ENCODE measurements at regions not wholly inside any gene's neighbourhood (a gene's known extent, or its start where the extent isn't known, plus 50 kb on each side); places are given as distances from the start of the nearest gene placed in this dataset.

DNA sequence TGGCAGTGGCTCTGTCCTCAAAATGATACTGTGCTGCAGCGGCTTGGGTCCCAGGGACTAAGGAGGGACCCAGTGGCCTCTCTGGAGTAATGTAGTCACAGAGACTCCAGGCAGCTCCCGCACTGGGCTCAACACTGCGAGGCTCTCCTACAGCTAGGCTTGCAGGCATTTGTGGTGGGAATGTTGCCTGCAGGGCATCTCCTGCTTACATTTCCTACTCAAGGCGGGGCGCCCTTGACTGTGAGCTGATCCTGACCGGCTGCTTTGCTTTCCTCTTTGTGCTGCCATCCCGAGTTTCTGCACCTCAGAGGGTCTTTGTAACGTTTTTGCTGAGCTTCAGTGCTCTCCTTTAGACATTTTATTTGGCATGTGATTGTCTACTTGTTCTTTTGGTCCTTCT is 177.4 kb upstream of the FN1 start:
- Histone ChIP-seq H3K27ac (ENCODE audit: low read depth, low read length, severe bottlenecking) (peak overlapping the region; percentile 71), H3K4me1 (ENCODE audit: control insufficient read depth, insufficient read depth, low read length, poor library complexity, severe bottlenecking) (peaks cover 49% of the 10 kb centered on the region), H3K4me3 (ENCODE audit: extremely low read depth, insufficient read depth, low read length, poor library complexity, severe bottlenecking) (no peak overlapping the region), H3K36me3 (ENCODE audit: control insufficient read depth, insufficient read depth, low read length) (no peaks in the 10 kb centered on the region), H3K9me3 (ENCODE audit: control insufficient read depth, low read length) (peaks cover 17% of the 10 kb centered on the region)
- 20 to 43% methylated on average over 8 of the region's 8 CpGs for WGBS, 2 experiments (ENCODE audit: insufficient coverage in 2 of 2)

DNA sequence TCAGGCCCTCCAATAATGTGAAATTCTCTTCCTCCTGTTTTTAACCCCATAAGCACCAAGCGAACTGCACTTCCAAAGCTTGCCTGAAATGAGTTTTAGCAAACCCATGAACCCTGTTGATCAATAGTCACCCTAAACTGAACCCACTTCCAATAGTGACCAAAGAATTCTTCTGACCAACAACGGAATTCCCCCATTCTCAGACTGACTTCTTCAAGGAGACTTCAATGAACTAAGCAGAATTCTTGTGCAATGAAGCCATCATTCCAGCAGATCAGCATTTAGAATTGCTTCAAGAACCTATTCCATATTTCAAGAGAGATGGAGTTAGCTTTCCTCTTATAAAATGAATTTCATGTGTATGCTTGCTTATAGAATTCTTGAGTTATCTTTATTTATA is 176.9 kb upstream of the FN1 start:
- 58 to 76% methylated on average over 2 of the region's 2 CpGs for WGBS, 2 experiments (ENCODE audit: insufficient coverage in 2 of 2)
- H3K9me3 ChIP-seq (ENCODE audit: control insufficient read depth, low read length): peaks cover 17% of the 10 kb centered on the region
- no peak overlapping the region for H3K4me3 ChIP-seq (ENCODE audit: extremely low read depth, insufficient read depth, low read length, poor library complexity, severe bottlenecking)
- H3K36me3 ChIP-seq (ENCODE audit: control insufficient read depth, insufficient read depth, low read length): no peaks in the 10 kb centered on the region
- H3K27ac ChIP-seq (ENCODE audit: low read depth, low read length, severe bottlenecking): peak overlapping the region; percentile 71
- H3K4me1 ChIP-seq (ENCODE audit: control insufficient read depth, insufficient read depth, low read length, poor library complexity, severe bottlenecking): peaks cover 44% of the 10 kb centered on the region

- WGBS, 2 experiments (ENCODE audit: insufficient coverage in 2 of 2): 87 to 96% methylated on average over 3 of the region's 7 CpGs
Measured at GRCh38 chr2:215611609-215612386, 175.9 kb upstream of the FN1 start.

DNA sequence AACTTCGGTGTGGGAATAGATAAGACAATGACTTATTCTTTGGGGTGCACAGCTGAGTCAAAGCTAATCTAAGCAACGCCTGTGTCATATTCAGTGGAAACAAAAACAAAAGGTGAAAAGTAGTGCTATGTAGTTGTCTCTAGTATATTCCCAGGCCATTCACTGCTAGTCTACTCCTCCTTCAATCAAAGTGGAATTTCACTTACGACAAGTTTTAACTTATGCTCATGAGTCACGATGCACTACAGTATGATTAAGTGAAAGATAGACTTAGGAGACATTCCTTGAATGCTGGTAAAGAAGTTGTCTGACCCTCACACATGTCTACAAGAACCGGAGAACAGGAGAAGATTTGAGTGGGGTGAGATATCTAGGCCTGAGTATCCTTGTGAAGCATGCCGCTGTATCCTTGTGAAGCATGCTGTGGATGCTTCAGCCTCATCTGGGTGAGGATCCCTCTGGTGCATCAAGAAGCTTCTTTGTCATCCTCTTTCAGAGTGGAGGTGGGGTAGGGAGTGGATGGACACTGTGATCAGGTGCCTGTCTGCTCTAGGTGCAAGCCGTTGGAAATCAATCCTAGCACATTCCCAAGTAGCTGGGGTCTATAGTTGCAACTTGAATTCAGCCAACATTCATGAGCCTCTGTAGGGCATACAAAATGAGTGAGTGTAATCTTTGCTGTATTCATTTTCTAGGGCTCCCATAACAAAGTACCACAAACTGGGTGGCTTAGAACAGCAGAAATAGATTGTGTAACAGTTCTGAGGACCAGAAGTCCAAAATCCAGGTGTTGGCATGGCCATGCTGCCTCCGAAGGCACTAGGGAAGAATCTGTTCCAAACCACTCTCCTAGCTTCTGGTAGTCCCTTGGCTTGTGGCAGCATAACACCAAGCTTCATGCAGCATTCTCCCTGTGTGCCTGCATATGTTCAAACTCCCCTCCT is 173.5 kb upstream of the FN1 start:
- Histone ChIP-seq H3K9me3 (ENCODE audit: control insufficient read depth, low read length) (no peaks in the 10 kb centered on the region), H3K4me3 (ENCODE audit: extremely low read depth, insufficient read depth, low read length, poor library complexity, severe bottlenecking) (no peak overlapping the region), H3K4me1 (ENCODE audit: control insufficient read depth, insufficient read depth, low read length, poor library complexity, severe bottlenecking) (peaks cover 29% of the 10 kb centered on the region), H3K27ac (ENCODE audit: low read depth, low read length, severe bottlenecking) (no peak overlapping the region), H3K36me3 (ENCODE audit: control insufficient read depth, insufficient read depth, low read length) (no peaks in the 10 kb centered on the region)
- WGBS, 2 experiments (ENCODE audit: insufficient coverage in 2 of 2): 98 to 100% methylated on average over 3 to 4 of the region's 8 CpGs

More at GRCh38 chr2:215611609-215612386, 175.9 kb upstream of the FN1 start:
- Histone ChIP-seq H3K36me3 (ENCODE audit: control insufficient read depth, insufficient read depth, low read length) (no peaks in the 10 kb centered on the region), H3K4me1 (ENCODE audit: control insufficient read depth, insufficient read depth, low read length, poor library complexity, severe bottlenecking) (peaks cover 38% of the 10 kb centered on the region), H3K4me3 (ENCODE audit: extremely low read depth, insufficient read depth, low read length, poor library complexity, severe bottlenecking) (no peak overlapping the region), H3K27ac (ENCODE audit: low read depth, low read length, severe bottlenecking) (peak overlapping the region; percentile 8), H3K9me3 (ENCODE audit: control insufficient read depth, low read length) (peaks cover 11% of the 10 kb centered on the region)

GRCh38 chr2:215607766-215608165 is 171.9 kb upstream of the FN1 start:
- H3K4me1 ChIP-seq (ENCODE audit: control insufficient read depth, insufficient read depth, low read length, poor library complexity, severe bottlenecking): peaks cover 15% of the 10 kb centered on the region
- H3K27ac ChIP-seq (ENCODE audit: low read depth, low read length, severe bottlenecking): peak overlapping the region; percentile 36
- no peak overlapping the region for H3K4me3 ChIP-seq (ENCODE audit: extremely low read depth, insufficient read depth, low read length, poor library complexity, severe bottlenecking)
- WGBS, 2 experiments (ENCODE audit: insufficient coverage in 2 of 2): 100% methylated on average over 1 of the region's 1 CpG; no CpG with 5 or more reads in 1 of the 2 experiments
- H3K36me3 ChIP-seq (ENCODE audit: control insufficient read depth, insufficient read depth, low read length): no peaks in the 10 kb centered on the region
- no peaks in the 10 kb centered on the region for H3K9me3 ChIP-seq (ENCODE audit: control insufficient read depth, low read length)

- Histone ChIP-seq H3K9me3 (ENCODE audit: control insufficient read depth, low read length) (no peaks in the 10 kb centered on the region), H3K4me3 (ENCODE audit: extremely low read depth, insufficient read depth, low read length, poor library complexity, severe bottlenecking) (no peak overlapping the region), H3K4me1 (ENCODE audit: control insufficient read depth, insufficient read depth, low read length, poor library complexity, severe bottlenecking) (peaks cover 4% of the 10 kb centered on the region), H3K27ac (ENCODE audit: low read depth, low read length, severe bottlenecking) (no peak overlapping the region), H3K36me3 (ENCODE audit: control insufficient read depth, insufficient read depth, low read length) (no peaks in the 10 kb centered on the region)
- no CpG with 5 or more reads among the region's 2 CpGs for WGBS, 2 experiments (ENCODE audit: insufficient coverage in 2 of 2)
Measured at GRCh38 chr2:215606219-215606618, 170.4 kb upstream of the FN1 start.

DNA sequence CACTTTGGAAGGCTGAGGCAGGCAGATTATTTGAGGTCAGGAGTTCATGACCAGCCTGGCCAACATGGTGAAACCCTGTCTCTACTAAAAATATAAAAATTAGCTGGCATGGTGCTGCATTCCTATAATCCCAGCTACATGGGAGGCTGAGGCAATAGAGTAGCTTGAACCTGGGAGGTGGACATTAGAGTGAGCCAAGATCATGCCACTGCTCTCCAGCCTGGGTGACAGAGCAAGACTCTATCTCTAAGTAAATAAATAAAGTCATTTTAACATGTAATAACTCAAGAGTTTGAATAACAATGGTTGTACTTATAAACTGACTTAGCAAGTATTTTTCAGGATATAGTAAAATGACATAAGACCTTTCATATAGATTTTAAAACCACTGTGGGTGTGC is 169.3 kb upstream of the FN1 start:
- H3K27ac ChIP-seq (ENCODE audit: low read depth, low read length, severe bottlenecking): no peak overlapping the region
- H3K36me3 ChIP-seq (ENCODE audit: control insufficient read depth, insufficient read depth, low read length): no peaks in the 10 kb centered on the region
- H3K4me3 ChIP-seq (ENCODE audit: extremely low read depth, insufficient read depth, low read length, poor library complexity, severe bottlenecking): no peak overlapping the region
- peaks cover 4% of the 10 kb centered on the region for H3K4me1 ChIP-seq (ENCODE audit: control insufficient read depth, insufficient read depth, low read length, poor library complexity, severe bottlenecking)
- H3K9me3 ChIP-seq (ENCODE audit: control insufficient read depth, low read length): no peaks in the 10 kb centered on the region

DNA sequence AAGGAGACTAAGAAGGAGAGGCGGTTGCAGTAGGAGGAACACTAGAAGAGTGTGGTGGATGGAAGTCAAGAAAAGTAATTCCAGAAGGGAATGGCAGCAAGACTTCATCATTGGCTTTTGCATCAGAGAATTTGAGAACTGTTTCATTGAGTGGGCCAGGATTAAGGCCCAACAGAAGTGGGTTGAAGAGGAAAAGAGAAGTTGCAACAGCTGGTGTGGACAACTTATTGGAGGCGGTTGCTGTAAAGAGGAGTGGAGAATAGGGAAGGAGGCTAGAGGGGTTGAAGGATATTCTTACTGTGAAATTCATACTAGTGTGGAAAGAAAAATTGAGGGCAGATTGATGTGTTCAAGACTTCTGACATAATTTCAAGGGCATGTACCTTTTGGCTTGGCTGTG is 168.7 kb upstream of the FN1 start:
- Histone ChIP-seq H3K27ac (ENCODE audit: low read depth, low read length, severe bottlenecking) (no peak overlapping the region), H3K36me3 (ENCODE audit: control insufficient read depth, insufficient read depth, low read length) (no peaks in the 10 kb centered on the region), H3K9me3 (ENCODE audit: control insufficient read depth, low read length) (no peaks in the 10 kb centered on the region), H3K4me3 (ENCODE audit: extremely low read depth, insufficient read depth, low read length, poor library complexity, severe bottlenecking) (no peak overlapping the region), H3K4me1 (ENCODE audit: control insufficient read depth, insufficient read depth, low read length, poor library complexity, severe bottlenecking) (peaks cover 4% of the 10 kb centered on the region)
- WGBS, 2 experiments (ENCODE audit: insufficient coverage in 2 of 2): 95 to 100% methylated on average over 2 of the region's 2 CpGs

GRCh38 chr2:215603440-215603839 is 167.6 kb upstream of the FN1 start:
- no peaks in the 10 kb centered on the region for H3K9me3 ChIP-seq (ENCODE audit: control insufficient read depth, low read length)
- H3K4me1 ChIP-seq (ENCODE audit: control insufficient read depth, insufficient read depth, low read length, poor library complexity, severe bottlenecking): no peaks in the 10 kb centered on the region
- H3K36me3 ChIP-seq (ENCODE audit: control insufficient read depth, insufficient read depth, low read length): no peaks in the 10 kb centered on the region
- no peak overlapping the region for H3K27ac ChIP-seq (ENCODE audit: low read depth, low read length, severe bottlenecking)
- WGBS, 2 experiments (ENCODE audit: insufficient coverage in 2 of 2): 92 to 93% methylated on average over 7 of the region's 7 CpGs
- H3K4me3 ChIP-seq (ENCODE audit: extremely low read depth, insufficient read depth, low read length, poor library complexity, severe bottlenecking): no peak overlapping the region

- H3K4me3 ChIP-seq (ENCODE audit: extremely low read depth, insufficient read depth, low read length, poor library complexity, severe bottlenecking): no peak overlapping the region
- no peaks in the 10 kb centered on the region for H3K9me3 ChIP-seq (ENCODE audit: control insufficient read depth, low read length)
- H3K36me3 ChIP-seq (ENCODE audit: control insufficient read depth, insufficient read depth, low read length): no peaks in the 10 kb centered on the region
- 100% methylated on average over 1 of the region's 3 CpGs; no CpG with 5 or more reads in 1 of the 2 experiments for WGBS, 2 experiments (ENCODE audit: insufficient coverage in 2 of 2)
- H3K4me1 ChIP-seq (ENCODE audit: control insufficient read depth, insufficient read depth, low read length, poor library complexity, severe bottlenecking): no peaks in the 10 kb centered on the region
- no peak overlapping the region for H3K27ac ChIP-seq (ENCODE audit: low read depth, low read length, severe bottlenecking)
Measured at GRCh38 chr2:215602997-215603396, 167.1 kb upstream of the FN1 start.
